Tibial nerve (tissue), 4 donors: ENCODE measurements at regions not wholly inside any gene's neighbourhood (a gene's known extent, or its start where the extent isn't known, plus 50 kb on each side); places are given as distances from the start of the nearest gene placed in this dataset.

Experiments used
- DNase-seq, 2 donors: peaks; one replicate each; pipeline ENCODE4 v3.0.0-alpha.2; 2019; ENCODE audit warnings: low spot score in 2 of 2
- H3K27ac ChIP-seq, 4 donors: fragments of 200-600 bp; sonication (generic) in 3 of 4; one replicate each; pipeline ENCODE4 v1.5.1; 2017 to 2019; ENCODE audit warnings: mild to moderate bottlenecking in 1 of 4
- H3K27me3 ChIP-seq, 2 donors: fragments of 200-600 bp; sonication (generic) in 1 of 2; one replicate each; pipeline versions ENCODE4 v1.5.1 to v1.6.0; 2017 to 2019
- H3K36me3 ChIP-seq, 3 donors: fragments of 200-600 bp; sonication (generic); one replicate each; pipeline ENCODE4 v1.5.1; 2018 to 2019
- H3K4me1 ChIP-seq, 4 donors: fragments of 200-600 bp; sonication (generic) in 3 of 4; one replicate each; pipeline ENCODE4 v1.5.1; 2017 to 2019
- H3K4me3 ChIP-seq, 4 donors: fragments of 200-600 bp; sonication (generic) in 3 of 4; one replicate each; pipeline ENCODE4 v1.5.1; 2017 to 2019; ENCODE audit warnings: mild to moderate bottlenecking in 1 of 4, moderate library complexity in 1 of 4
- H3K9me3 ChIP-seq, 4 donors: fragments of 200-600 bp; sonication (generic) in 3 of 4; one replicate each; pipeline ENCODE4 v1.5.1; 2017 to 2019
- CTCF ChIP-seq, 5 experiments: fragments of 200-600 bp in 3 of 5; fragments of 450-650 bp in 2 of 5; sonication (generic) in 3 of 5; IDR thresholded peaks; one replicate each; pipeline ENCODE4 v1.5.1; 2016 to 2019; ENCODE audit warnings: antibody characterized with exemption in 5 of 5, mild to moderate bottlenecking in 3 of 5, moderate library complexity in 2 of 5
- EP300 ChIP-seq, 2 donors: sonication (generic); formaldehyde crosslinking; IDR thresholded peaks; one replicate each; pipeline ENCODE4 v1.6.1; 2017; ENCODE audit warnings: antibody characterized with exemption in 2 of 2, mild to moderate bottlenecking in 1 of 2
- POLR2A ChIP-seq, 2 donors: fragments of 450-650 bp; IDR thresholded peaks; one replicate each; pipeline ENCODE4 v1.6.1; 2017; ENCODE audit warnings: antibody characterized with exemption in 2 of 2, mild to moderate bottlenecking in 2 of 2, moderate library complexity in 2 of 2
- WGBS, 2 donors: methylation state at CpG; one replicate each; pipeline ENCODE4 v1.1.5; 2018; 5-methylcytosine and 5-hydroxymethylcytosine counted together

- Histone ChIP-seq H3K4me3 (no peak overlapping the region), H3K4me1 (no peaks in the 10 kb centered on the region), H3K27ac (no peak overlapping the region), H3K27me3 (no peaks in the 10 kb centered on the region), H3K9me3 (no peaks in the 10 kb centered on the region), H3K36me3 (no peaks in the 10 kb centered on the region)
- WGBS, 2 donors = 86 to 93% methylated on average over 11 of the region's 11 CpGs
- DNase-seq = no peak
- TF ChIP-seq CTCF (IDR thresholded peaks at IDR 0.05) (no peak), EP300 (IDR thresholded peaks at IDR 0.05) (no peak), POLR2A (IDR thresholded peaks at IDR 0.05) (no peak)
Observed at GRCh38 chr18:73279498-73279897, 411.7 kb upstream of the NETO1 start.

GRCh38 chr18:73274812-73275621 is 407.2 kb upstream of the NETO1 start:
- no peaks in the 10 kb centered on the region for H3K9me3 ChIP-seq
- no peaks in the 10 kb centered on the region for H3K27me3 ChIP-seq
- no peaks in the 10 kb centered on the region for H3K36me3 ChIP-seq
- DNase-seq = no peak
- WGBS, 2 donors = 83 to 86% methylated on average over 9 of the region's 9 CpGs
- no peaks in the 10 kb centered on the region for H3K4me1 ChIP-seq
- no peak overlapping the region for H3K27ac ChIP-seq
- TF ChIP-seq CTCF (IDR thresholded peaks at IDR 0.05) = no peak
- no peak for TF ChIP-seq EP300 (IDR thresholded peaks at IDR 0.05)
- TF ChIP-seq POLR2A (IDR thresholded peaks at IDR 0.05) = no peak
- no peak overlapping the region for H3K4me3 ChIP-seq

- Histone ChIP-seq H3K4me3 (no peak overlapping the region), H3K36me3 (no peaks in the 10 kb centered on the region), H3K4me1 (no peaks in the 10 kb centered on the region), H3K27ac (no peak overlapping the region), H3K27me3 (no peaks in the 10 kb centered on the region), H3K9me3 (no peaks in the 10 kb centered on the region)
- no peak for DNase-seq
- TF ChIP-seq EP300 (IDR thresholded peaks at IDR 0.05) (no peak), POLR2A (IDR thresholded peaks at IDR 0.05) (no peak), CTCF (IDR thresholded peaks at IDR 0.05) (no peak)
- 50 to 54% methylated on average over 10 of the region's 10 CpGs for WGBS, 2 donors
Observed at GRCh38 chr18:73270920-73271634, 403.3 kb upstream of the NETO1 start.

GRCh38 chr18:73264562-73264921 is 396.8 kb upstream of the NETO1 start:
- Histone ChIP-seq H3K9me3 (no peaks in the 10 kb centered on the region), H3K27me3 (no peaks in the 10 kb centered on the region), H3K4me3 (no peak overlapping the region), H3K4me1 (no peaks in the 10 kb centered on the region), H3K36me3 (no peaks in the 10 kb centered on the region), H3K27ac (no peak overlapping the region)
- TF ChIP-seq EP300 (IDR thresholded peaks at IDR 0.05) (no peak), POLR2A (IDR thresholded peaks at IDR 0.05) (no peak), CTCF (IDR thresholded peaks at IDR 0.05) (no peak)
- 83 to 88% methylated on average over 4 of the region's 5 CpGs for WGBS, 2 donors
- DNase-seq = no peak

- H3K27me3 ChIP-seq = no peaks in the 10 kb centered on the region
- no peaks in the 10 kb centered on the region for H3K4me1 ChIP-seq
- H3K36me3 ChIP-seq = no peaks in the 10 kb centered on the region
- no peak for DNase-seq
- WGBS, 2 donors = 79 to 91% methylated on average over 1 of the region's 1 CpG
- H3K9me3 ChIP-seq = no peaks in the 10 kb centered on the region
- H3K4me3 ChIP-seq = no peak overlapping the region
- H3K27ac ChIP-seq = no peak overlapping the region
- no peak for TF ChIP-seq CTCF (IDR thresholded peaks at IDR 0.05)
- TF ChIP-seq EP300 (IDR thresholded peaks at IDR 0.05) = no peak
- no peak for TF ChIP-seq POLR2A (IDR thresholded peaks at IDR 0.05)
Observed at GRCh38 chr18:73261923-73262322, 394.1 kb upstream of the NETO1 start.
